HG02588 (cell line): ENCODE measurements at regions not wholly inside any gene's neighbourhood (a gene's known extent, or its start where the extent isn't known, plus 50 kb on each side); places are given as distances from the start of the nearest gene placed in this dataset.

Experiments
- ATAC-seq: cut with Tn5 transposase; IDR thresholded peaks from one replicate; pipeline ENCODE4 v1.9.1; 2021; ENCODE audit warnings: mild to moderate bottlenecking, moderate library complexity; ENCODE audit not compliant: unreplicated experiment

DNA sequence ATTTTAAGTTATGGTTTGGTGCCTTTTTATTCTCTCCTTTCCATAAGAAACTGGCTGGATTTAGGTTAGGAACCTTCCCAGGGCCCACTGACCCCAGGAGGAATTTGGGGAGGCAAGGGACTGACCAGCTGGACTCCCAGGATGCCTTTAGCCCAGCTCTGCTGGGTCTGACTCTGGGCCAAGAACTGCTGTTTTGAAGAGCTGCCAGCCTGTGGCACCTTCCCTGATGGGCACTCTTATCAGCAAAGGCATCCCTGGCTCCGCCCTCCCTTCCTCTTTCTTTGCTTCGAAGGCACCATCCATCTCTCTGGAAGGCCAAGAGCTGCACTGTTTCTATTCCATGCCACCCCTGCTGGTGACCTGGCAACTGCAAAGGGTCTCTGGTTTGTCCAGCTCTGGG is 174.7 kb downstream of the POU4F1 start:
- no peak for ATAC-seq

DNA sequence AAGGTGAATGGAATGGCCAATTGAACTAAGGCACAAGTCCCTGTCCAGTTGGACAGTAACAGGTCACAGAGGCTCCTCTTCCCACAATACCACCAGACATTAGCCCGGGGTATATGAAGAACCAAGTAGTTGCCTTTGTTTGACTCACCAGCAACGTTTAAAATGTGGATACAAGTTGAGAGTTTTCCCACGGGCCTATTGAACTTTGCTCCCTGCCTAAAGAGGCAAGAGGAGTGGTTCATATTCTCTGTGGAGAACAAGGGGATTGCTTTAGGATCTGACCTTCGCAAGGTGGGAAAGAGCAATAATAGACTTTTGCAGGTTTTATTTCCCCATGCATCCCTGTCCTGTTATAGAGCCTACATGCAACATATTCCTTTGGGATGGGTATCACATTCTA is 177.2 kb downstream of the POU4F1 start:
- no peak for ATAC-seq

DNA sequence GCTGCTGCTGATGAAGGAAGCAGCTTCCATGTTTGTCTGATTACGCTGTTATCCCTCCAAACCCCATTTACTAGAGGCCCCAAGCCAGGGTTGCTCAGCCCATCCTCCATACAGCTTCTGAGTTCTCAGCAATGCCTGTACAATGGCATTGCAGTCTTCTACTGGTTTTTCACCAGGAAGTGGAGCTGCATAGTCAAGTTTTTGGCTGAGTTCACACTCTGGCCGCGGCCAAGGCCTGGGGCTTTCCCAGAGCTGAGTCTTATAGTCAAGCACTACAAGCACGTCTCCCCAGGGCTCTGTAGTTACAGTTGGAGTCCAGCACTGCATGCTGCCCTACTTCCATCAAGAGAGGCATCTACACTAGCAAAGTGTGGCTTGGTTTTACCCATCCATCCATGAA is 182.5 kb downstream of the POU4F1 start:
- peak; percentile 69 for ATAC-seq

DNA sequence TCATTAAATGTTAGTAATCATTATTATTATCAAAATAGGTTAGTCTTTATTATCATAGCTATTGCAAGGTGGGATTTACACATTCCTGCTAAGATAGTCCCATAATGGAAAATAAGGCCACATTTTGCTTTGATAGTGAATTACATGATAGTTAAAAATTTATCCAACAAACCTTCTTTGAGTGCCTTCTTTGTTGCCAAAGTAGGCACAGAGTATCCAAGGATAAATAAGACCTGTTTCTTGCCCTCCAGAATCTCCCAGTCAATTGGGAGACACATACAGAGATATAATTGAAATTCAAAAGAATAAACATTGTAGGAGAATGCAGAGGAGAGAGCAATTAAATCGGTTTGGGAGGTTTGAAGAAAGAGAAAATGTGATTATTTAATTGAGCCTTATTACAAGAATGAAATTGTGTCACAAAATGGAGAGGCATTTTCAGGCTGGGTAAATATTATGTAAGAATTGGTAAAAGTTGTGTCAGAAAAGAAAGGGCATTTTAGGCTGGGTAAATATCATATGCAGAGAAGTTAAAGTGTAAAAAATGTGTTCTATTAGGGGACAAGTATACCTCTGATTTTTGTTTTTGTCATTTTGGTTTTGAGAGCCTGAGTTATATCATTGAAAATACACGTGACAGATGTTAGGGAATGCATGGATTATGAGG is 189.3 kb downstream of the POU4F1 start:
- no peak for ATAC-seq

GRCh38 chr13:78410847-78411246 is 192.5 kb downstream of the POU4F1 start:
- ATAC-seq = no peak

GRCh38 chr13:78410164-78410563 is 193.2 kb downstream of the POU4F1 start:
- ATAC-seq = no peak

GRCh38 chr13:78409172-78409571 is 194.2 kb downstream of the POU4F1 start:
- peak; percentile 55 for ATAC-seq

GRCh38 chr13:78404846-78405360 is 198.4 kb downstream of the POU4F1 start:
- no peak for ATAC-seq

DNA sequence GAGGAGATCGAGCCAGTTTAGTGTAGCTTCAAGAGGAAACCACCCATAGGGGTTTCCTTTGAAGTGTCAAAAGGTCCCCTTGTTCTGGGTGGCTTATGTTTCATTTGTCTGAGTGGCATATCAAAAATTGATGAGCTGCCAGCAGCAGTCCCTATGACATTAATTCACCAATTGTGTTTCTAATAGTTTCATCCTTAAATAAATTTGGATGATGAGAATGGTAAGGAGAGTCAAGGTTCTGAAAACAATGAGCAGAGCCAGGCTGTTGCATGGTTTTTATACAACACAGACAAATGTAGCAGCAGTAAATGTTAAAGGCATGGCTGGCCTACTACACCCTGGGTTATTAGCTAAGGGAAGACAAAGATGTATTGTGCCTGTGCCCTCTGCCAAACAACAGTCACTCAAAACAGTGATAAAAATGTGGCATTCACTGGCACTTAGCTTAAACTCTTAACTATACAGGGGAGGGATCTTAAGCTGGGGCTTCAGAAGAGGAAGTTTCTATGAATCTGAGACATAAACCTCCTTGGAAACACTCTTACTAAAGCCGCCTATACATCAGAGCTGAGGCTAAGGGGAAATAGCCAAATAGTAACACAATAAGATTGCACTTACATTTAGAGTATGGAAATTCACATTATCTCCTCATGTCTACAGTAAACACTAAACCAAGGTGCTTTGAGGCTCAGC is 200.5 kb downstream of the POU4F1 start:
- no peak for ATAC-seq

DNA sequence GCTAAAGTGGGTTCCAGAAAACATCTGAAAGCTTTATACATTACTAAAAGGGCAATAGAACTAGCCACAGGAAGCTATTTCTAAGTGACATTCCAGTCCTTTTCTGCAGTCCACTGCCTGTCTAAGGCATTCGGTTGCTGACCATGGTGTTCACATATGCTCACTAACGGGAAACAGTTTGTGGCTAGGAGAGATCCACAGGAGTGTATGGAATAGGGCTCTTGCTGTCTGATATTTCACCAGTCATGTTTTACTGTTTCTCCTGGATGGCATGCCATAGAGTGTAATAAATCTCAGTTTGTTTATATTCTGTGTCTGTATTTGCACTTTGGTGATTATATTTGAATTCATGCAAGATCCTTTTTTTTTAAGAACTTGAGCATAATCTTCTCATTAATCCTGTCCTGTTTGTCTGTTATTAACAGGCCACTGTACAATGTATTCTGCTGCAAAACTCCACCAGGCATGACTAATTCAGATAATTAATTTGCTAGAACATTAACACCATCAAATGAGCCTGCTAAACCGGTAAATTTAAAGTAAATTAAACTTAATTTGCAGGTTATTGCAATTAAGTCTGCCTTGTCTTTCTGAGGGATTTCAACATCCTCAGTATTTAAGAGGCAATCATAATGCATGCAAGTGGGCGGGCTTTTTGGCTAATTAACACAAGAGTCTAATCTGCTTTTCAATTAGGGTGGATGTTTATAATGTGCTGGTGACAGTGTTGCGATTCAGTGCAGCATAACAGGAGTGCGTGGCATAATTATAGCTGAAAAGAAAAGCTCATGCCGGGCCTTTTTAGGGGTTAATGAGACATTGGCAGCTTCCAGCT is 201.3 kb downstream of the POU4F1 start:
- no peak for ATAC-seq

GRCh38 chr13:78398743-78399410 is 204.5 kb downstream of the POU4F1 start:
- ATAC-seq = peak; percentile 92

GRCh38 chr13:78393286-78394142 is 209.8 kb downstream of the POU4F1 start:
- ATAC-seq = no peak

GRCh38 chr13:78383899-78384298 is 219.5 kb downstream of the POU4F1 start:
- ATAC-seq = no peak

GRCh38 chr13:78383071-78383484 is 220.3 kb downstream of the POU4F1 start:
- ATAC-seq = no peak

DNA sequence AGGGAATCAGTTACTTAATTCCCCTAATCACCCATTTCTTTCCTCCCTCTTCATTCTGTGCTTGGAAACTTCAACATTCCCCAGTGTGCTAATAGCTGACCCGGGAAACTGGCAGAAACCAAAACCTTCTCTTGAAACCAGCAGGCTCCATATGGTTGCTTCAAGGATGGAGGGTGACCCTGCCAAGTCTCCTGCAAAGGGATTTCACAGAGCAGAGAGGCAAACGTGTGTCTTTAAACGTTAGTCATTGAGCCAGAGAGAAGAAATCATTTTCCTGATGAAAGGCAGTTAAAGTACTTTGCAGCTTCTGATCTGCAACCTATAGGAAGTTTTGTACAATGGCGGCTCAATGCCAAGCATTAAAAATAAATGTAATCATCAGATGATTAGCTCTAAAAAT is 220.9 kb downstream of the POU4F1 start:
- ATAC-seq = no peak

DNA sequence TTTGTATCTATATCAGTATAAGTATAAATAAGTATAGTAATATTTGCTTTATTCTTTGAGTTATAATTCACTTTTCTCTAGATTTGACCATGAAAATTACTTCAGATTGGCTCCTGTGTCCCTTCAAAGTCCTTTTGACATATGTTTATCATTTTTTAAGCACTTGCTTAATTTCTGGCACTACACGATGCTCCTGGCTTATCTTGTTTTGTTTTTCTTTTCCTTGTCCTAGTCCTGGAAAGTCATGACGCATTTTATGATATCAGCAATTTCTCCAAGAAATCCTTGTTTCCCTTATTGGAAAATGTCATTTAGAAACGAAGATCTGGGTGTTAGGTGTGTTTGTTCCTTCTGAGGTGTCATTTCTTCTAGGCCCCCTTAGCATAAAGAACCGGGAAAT is 226.5 kb downstream of the POU4F1 start:
- no peak for ATAC-seq

GRCh38 chr13:78376033-78376432 is 227.3 kb downstream of the POU4F1 start:
- no peak for ATAC-seq

GRCh38 chr13:78372581-78372980 is 230.8 kb downstream of the POU4F1 start:
- ATAC-seq = no peak

DNA sequence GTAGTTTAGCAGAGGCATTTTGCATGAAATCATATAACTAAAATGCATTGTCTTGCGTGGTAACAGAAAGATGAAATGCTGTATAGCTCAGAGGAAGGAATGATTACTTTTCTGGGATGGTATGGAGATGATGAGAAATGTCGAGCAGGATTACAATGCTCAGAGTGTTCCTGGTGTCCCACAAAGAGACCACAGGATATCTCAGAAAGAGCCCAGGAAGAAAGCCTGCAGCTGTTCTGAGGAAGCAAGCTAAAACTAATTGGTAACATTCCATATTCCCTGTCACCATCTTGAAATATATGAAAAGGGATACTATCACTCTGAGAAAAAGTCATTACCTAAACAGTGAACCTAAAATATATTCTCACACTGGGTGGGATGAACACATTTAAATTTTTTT is 233.1 kb downstream of the POU4F1 start:
- ATAC-seq = no peak

- no peak for ATAC-seq
Observed at GRCh38 chr13:78364711-78365110, 238.6 kb downstream of the POU4F1 start.
